RPMI8226 (cell line): ENCODE measurements at regions not wholly inside any gene's neighbourhood (a gene's known extent, or its start where the extent isn't known, plus 50 kb on each side); places are given as distances from the start of the nearest gene placed in this dataset.
A peak's percentile ranks its signal among the peaks of the same experiment; 100 is the strongest.
"Not testable (repeated sequence)": the region's sequence is repeated elsewhere in the genome, so short reads cannot be mapped to it uniquely, and the experiment has no call there.

Experiments used
- DNase-seq: peaks from one replicate; pipeline ENCODE4 v3.0.0-alpha.2; 2015

GRCh38 chr1:43108080-43108479 is 64.0 kb downstream of the EBNA1BP2 start:
- DNase-seq: no peak

GRCh38 chr1:43107664-43108063 is 64.4 kb downstream of the EBNA1BP2 start:
- DNase-seq: no peak

GRCh38 chr1:43104027-43104763 is 67.9 kb downstream of the EBNA1BP2 start:
- DNase-seq: no peak

- no peak for DNase-seq
These were observed 71.0 kb downstream of the EBNA1BP2 start for GRCh38 chr1:43101061-43101460.

- DNase-seq: no peak
These were observed 73.9 kb downstream of the EBNA1BP2 start for GRCh38 chr1:43098200-43098599.

- not testable (repeated sequence) for DNase-seq
These were observed 75.6 kb downstream of the EBNA1BP2 start for GRCh38 chr1:43096528-43096927.

- not testable (repeated sequence) for DNase-seq
These were observed 81.3 kb downstream of the EBNA1BP2 start for GRCh38 chr1:43090812-43091211.

GRCh38 chr1:43090157-43090556 is 81.9 kb downstream of the EBNA1BP2 start:
- not testable (repeated sequence) for DNase-seq

- DNase-seq: no peak
These were observed 88.7 kb downstream of the EBNA1BP2 start for GRCh38 chr1:43083375-43083891.

- DNase-seq: no peak
These were observed 89.3 kb downstream of the EBNA1BP2 start for GRCh38 chr1:43082740-43083139.

GRCh38 chr1:43077273-43077672 is 94.8 kb downstream of the EBNA1BP2 start:
- no peak for DNase-seq

GRCh38 chr1:43074709-43075108 is 97.4 kb downstream of the EBNA1BP2 start:
- DNase-seq: no peak

- peak; percentile 21 for DNase-seq
These were observed 97.8 kb downstream of the EBNA1BP2 start for GRCh38 chr1:43074244-43074643.

GRCh38 chr1:43073490-43074230 is 98.4 kb downstream of the EBNA1BP2 start:
- DNase-seq: peak; percentile 80

- no peak for DNase-seq
These were observed 99.8 kb downstream of the EBNA1BP2 start for GRCh38 chr1:43072314-43072713.

GRCh38 chr1:43071241-43071640 is 100.8 kb downstream of the EBNA1BP2 start:
- no peak for DNase-seq

- no peak for DNase-seq
These were observed 102.5 kb downstream of the EBNA1BP2 start for GRCh38 chr1:43069461-43070050.

GRCh38 chr1:43068911-43069310 is 103.2 kb downstream of the EBNA1BP2 start:
- DNase-seq: no peak

- no peak for DNase-seq
These were observed 103.9 kb downstream of the EBNA1BP2 start for GRCh38 chr1:43067977-43068751.

GRCh38 chr1:43067233-43067745 is 104.8 kb downstream of the EBNA1BP2 start:
- no peak for DNase-seq

GRCh38 chr1:43066578-43066977 is 105.5 kb downstream of the EBNA1BP2 start:
- no peak for DNase-seq

- no peak for DNase-seq
These were observed 106.3 kb downstream of the EBNA1BP2 start for GRCh38 chr1:43065616-43066399.
